ENCODE measurements at regions not wholly inside any gene's neighbourhood (a gene's known extent, or its start where the extent isn't known, plus 50 kb on each side); places are given as distances from the start of the nearest gene placed in this dataset.

DNA sequence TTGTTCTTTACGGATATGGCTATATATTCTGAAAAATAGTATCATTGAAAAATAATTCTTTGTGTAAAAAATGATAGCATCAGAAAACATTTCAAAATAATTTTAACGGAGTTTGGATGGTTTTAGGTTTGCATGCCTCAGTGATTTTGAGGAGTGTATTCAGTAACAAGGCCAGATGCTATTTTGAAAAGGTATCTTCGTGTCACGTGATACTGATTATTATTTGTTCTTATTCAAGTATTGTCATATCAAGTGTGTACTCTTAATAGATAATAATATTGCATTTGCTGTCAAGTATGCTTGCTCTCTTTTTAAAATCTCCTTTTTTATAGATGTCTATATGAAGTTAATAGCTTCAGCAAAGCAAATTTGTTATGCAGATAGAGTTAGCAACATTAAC, 313.1 kb upstream of the PTPRD start:
- TF ChIP-seq, protein P1, sequence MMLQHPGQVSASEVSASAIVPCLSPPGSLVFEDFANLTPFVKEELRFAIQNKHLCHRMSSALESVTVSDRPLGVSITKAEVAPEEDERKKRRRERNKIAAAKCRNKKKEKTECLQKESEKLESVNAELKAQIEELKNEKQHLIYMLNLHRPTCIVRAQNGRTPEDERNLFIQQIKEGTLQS (CRISPR knock-in tag; conservative IDR thresholded peaks at IDR 0.05), result no peak
- TF ChIP-seq ZNF423 (CRISPR knock-in tag; IDR thresholded peaks at IDR 0.05) (no peak), ZSCAN18 (CRISPR knock-in tag; IDR thresholded peaks at IDR 0.05) (no peak), CTCF (IDR thresholded peaks at IDR 0.05) (no peak), E2F1 (CRISPR knock-in tag; IDR thresholded peaks at IDR 0.05) (no peak), AFF4 (CRISPR knock-in tag; IDR thresholded peaks at IDR 0.05; ENCODE audit: borderline replicate concordance) (no peak), ZBTB21 (CRISPR knock-in tag; IDR thresholded peaks at IDR 0.05; ENCODE audit: borderline replicate concordance) (no peak)
